ENCODE measurements at regions not wholly inside any gene's neighbourhood (a gene's known extent, or its start where the extent isn't known, plus 50 kb on each side); places are given as distances from the start of the nearest gene placed in this dataset.

- no peak for DNase-seq
Measured at GRCh38 chr14:34237677-34238076, 224.4 kb downstream of the SPTSSA start.

- no peak for DNase-seq
Measured at GRCh38 chr14:34237081-34237480, 225.0 kb downstream of the SPTSSA start.

- DNase-seq: no peak
Measured at GRCh38 chr14:34235643-34236300, 226.3 kb downstream of the SPTSSA start.

GRCh38 chr14:34234258-34234657, 227.8 kb downstream of the SPTSSA start:
- no peak for DNase-seq

- DNase-seq: no peak
Measured at GRCh38 chr14:34233619-34234018, 228.4 kb downstream of the SPTSSA start.

- DNase-seq: no peak
Measured at GRCh38 chr14:34232790-34233189, 229.2 kb downstream of the SPTSSA start.

GRCh38 chr14:34231626-34232025, 230.4 kb downstream of the SPTSSA start:
- DNase-seq: no peak

- no peak for DNase-seq
Measured at GRCh38 chr14:34229140-34229539, 232.9 kb downstream of the SPTSSA start.

- DNase-seq: no peak
Measured at GRCh38 chr14:34228650-34228976, 233.4 kb downstream of the SPTSSA start.

GRCh38 chr14:34227834-34228649, 234.0 kb downstream of the SPTSSA start:
- DNase-seq: peak; percentile 41 to 52

- DNase-seq: no peak
Measured at GRCh38 chr14:34224221-34224620, 237.8 kb downstream of the SPTSSA start.

GRCh38 chr14:34223373-34224148, 238.5 kb downstream of the SPTSSA start:
- no peak for DNase-seq

- no peak for DNase-seq
Measured at GRCh38 chr14:34222867-34223266, 239.2 kb downstream of the SPTSSA start.

GRCh38 chr14:34222122-34222521, 239.9 kb downstream of the SPTSSA start:
- no peak for DNase-seq

GRCh38 chr14:34220921-34221320, 241.1 kb downstream of the SPTSSA start:
- DNase-seq: peak in 1 of 2 experiments; percentile 6

- DNase-seq: no peak
Measured at GRCh38 chr14:34220378-34220706, 241.7 kb downstream of the SPTSSA start.

GRCh38 chr14:34219661-34220377, 242.2 kb downstream of the SPTSSA start:
- DNase-seq: no peak

- no peak for DNase-seq
Measured at GRCh38 chr14:34218881-34219280, 243.2 kb downstream of the SPTSSA start.

GRCh38 chr14:34214961-34215360, 247.1 kb downstream of the SPTSSA start:
- DNase-seq: no peak

- no peak for DNase-seq
Measured at GRCh38 chr14:34213332-34213731, 248.7 kb downstream of the SPTSSA start.

GRCh38 chr14:34212172-34212929, 249.7 kb downstream of the SPTSSA start:
- no peak for DNase-seq

GRCh38 chr14:34211732-34212131, 250.3 kb downstream of the SPTSSA start:
- DNase-seq: no peak

All from activated CD4-positive, alpha-beta T cell treated with anti-CD3 and anti-CD28 coated beads, Interleukin-2, amount 50 U/mL, for 4 hours (primary cell).